Colonic mucosa (tissue), 4 donors: ENCODE measurements at regions not wholly inside any gene's neighbourhood (a gene's known extent, or its start where the extent isn't known, plus 50 kb on each side); places are given as distances from the start of the nearest gene placed in this dataset.
"Not testable (repeated sequence)": the region's sequence is repeated elsewhere in the genome, so short reads cannot be mapped to it uniquely, and the experiment has no call there.

ENCODE experiments used
- DNase-seq: peaks from one replicate; pipeline ENCODE4 v3.0.0-alpha.2; 2020
- H3K27ac ChIP-seq: fragments of 200-600 bp; one replicate; pipeline ENCODE4 v1.8.0; 2021
- H3K27me3 ChIP-seq: fragments of 200-600 bp; one replicate; pipeline ENCODE4 v1.8.0; 2021
- H3K36me3 ChIP-seq: fragments of 200-600 bp; one replicate; pipeline ENCODE4 v1.8.0; 2021
- H3K4me1 ChIP-seq: fragments of 200-600 bp; one replicate; pipeline ENCODE4 v1.8.0; 2021; ENCODE audit warnings: mild to moderate bottlenecking
- H3K4me3 ChIP-seq: fragments of 200-600 bp; one replicate; pipeline ENCODE4 v1.8.0; 2021
- H3K9ac ChIP-seq, 2 donors: one replicate each; pipeline ENCODE4 v1.7.0; 2013; ENCODE audit warnings: control low read depth in 2 of 2, low read depth in 2 of 2, low read length in 2 of 2
- H3K9me3 ChIP-seq: fragments of 200-600 bp; one replicate; pipeline ENCODE4 v1.8.0; 2021
- CTCF ChIP-seq: fragments of 200-600 bp; IDR thresholded peaks from one replicate; pipeline ENCODE4 v1.8.0; 2022; ENCODE audit warnings: antibody characterized with exemption, mild to moderate bottlenecking
- intact Hi-C: fragments of 100-400 bp; cut with DNase I; formaldehyde crosslinking; loops from one replicate; pipeline ENCODE4 v1.14.1; 2022
- donor health status: healthy.
- donor health status: DM: no; HTN: no; CAD: no.
- donor health status: DM: no; HTN: no; CAD: no.

DNA sequence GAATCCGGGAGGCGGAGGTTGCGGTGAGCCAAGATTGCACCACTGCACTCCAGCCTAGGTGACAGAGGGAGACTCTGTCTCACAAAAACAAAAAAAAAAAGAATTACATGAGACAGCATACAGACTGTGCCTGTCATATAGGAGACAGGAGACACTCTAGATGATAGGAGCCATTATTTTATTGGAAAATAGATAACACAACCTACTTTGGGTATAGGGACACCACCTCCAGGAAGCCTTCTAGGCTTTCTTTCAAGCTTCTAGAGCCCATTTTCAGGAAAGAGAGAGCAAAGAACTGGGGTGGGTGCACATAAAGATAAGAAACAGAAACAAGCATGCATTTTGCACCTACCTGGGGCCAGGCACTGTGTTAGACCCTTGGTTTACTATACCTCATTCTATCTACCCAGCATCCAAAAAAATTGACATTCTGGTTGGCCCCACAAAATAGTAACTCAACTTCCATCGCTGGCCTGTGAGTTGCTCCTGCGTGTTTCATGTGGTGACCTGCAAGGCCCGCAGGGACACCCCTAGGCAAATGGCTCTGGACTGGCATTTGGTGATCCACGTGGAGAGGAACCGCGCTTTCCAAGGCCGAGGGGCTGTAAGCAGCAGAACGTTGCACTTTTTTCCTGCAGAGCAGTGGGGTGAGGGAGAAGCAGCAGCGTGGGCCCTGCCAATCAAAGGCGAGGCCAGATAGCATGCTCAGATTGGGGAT is 57.1 kb upstream of the CACUL1 start:
- Histone ChIP-seq H3K36me3 (no peaks in the 10 kb centered on the region), H3K27ac (no peak overlapping the region), H3K9ac (no peak overlapping the region), H3K4me1 (no peaks in the 10 kb centered on the region), H3K9me3 (no peaks in the 10 kb centered on the region), H3K27me3 (no peaks in the 10 kb centered on the region), H3K4me3 (no peak overlapping the region)
- TF ChIP-seq CTCF: no peak
- DNase-seq: no peak
- intact Hi-C loops: no loop called here

DNA sequence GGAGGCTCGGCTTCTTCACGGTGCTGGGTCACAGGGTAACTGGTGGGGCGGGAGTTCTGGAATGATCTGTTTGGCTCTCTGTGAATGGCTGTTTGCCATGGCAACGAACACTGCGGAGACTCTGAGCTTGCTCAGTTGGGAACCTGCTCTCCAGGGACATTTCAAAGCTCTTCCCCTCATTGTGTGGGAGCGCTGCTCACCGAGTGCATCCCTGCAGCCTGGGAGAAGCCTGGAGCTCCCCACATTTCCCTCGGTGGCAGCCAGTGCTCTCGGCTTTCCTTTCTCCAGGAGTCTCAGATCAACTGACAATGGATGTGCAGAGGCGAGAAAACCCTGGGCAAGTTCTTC is 57.6 kb upstream of the CACUL1 start:
- H3K27ac ChIP-seq: no peak overlapping the region
- intact Hi-C loops: no loop called here
- H3K36me3 ChIP-seq: no peaks in the 10 kb centered on the region
- TF ChIP-seq CTCF: no peak
- no peak for DNase-seq
- H3K9ac ChIP-seq: no peak overlapping the region
- no peak overlapping the region for H3K4me3 ChIP-seq
- H3K9me3 ChIP-seq: no peaks in the 10 kb centered on the region
- no peaks in the 10 kb centered on the region for H3K4me1 ChIP-seq
- H3K27me3 ChIP-seq: no peaks in the 10 kb centered on the region

DNA sequence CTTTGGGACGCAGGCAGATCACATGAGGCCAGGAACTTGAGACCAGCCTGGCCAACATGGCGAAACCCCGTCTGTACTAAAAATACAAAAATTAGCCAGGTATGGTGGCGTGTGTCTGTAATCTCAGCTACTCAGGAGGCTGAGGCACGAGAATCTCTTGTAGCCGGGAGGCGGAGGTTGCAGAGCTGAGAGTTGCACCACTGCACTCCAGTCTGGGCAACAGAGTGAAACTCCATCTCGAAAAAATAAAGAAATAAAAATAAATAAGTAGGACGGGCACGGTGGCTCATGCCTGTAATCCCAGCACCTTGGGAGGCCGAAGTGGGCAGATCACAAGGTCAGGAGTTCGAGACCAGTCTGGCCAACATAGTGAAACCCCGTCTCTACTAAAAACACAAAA is 58.2 kb upstream of the CACUL1 start:
- H3K4me3 ChIP-seq, DNase-seq, H3K36me3 ChIP-seq, H3K27me3 ChIP-seq, H3K4me1 ChIP-seq, H3K9me3 ChIP-seq, H3K9ac ChIP-seq, H3K27ac ChIP-seq, intact Hi-C loops: not testable (repeated sequence)

DNA sequence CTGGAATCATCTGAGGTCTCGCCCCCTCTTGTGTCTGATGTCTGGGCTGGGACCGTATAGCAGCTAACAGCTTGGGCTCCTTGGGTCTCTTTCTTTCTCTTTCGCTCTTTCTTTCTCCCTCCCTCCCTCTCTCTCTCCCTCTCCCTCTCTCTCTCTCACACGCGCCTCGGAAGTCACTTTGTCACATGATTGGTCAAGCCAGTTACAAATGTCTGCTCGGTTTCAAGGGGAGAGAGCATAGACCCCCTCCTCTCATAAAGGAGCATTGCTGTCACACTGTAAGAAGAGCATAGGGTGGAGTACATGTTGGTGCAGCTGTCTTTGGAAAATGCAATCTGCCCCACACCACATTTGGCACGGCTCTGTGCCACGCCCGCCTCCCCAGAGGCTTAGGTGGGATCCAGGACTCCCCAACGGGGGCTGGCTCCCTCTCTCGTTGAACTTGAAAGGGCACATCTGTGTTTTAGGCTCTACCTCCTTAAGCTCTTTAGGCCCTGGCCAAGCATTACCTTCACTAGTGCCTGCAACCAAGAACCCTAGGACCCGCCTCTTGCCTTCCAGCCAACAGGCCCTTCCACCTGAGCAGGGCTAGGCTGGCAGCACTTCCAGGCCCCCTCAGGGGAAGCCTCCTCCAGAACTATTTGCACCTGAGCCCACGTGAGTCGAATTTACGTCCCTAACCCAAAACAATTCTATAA is 61.9 kb upstream of the CACUL1 start:
- Histone ChIP-seq H3K27ac (no peak overlapping the region), H3K27me3 (no peaks in the 10 kb centered on the region), H3K36me3 (no peaks in the 10 kb centered on the region), H3K9me3 (no peaks in the 10 kb centered on the region), H3K4me3 (no peak overlapping the region), H3K9ac (no peak overlapping the region), H3K4me1 (no peaks in the 10 kb centered on the region)
- DNase-seq: no peak
- intact Hi-C loops: no loop called here
- no peak for TF ChIP-seq CTCF

- Histone ChIP-seq H3K9ac (no peak overlapping the region), H3K4me3 (no peak overlapping the region), H3K27me3 (no peaks in the 10 kb centered on the region), H3K27ac (no peak overlapping the region), H3K36me3 (no peaks in the 10 kb centered on the region), H3K4me1 (no peaks in the 10 kb centered on the region), H3K9me3 (no peaks in the 10 kb centered on the region)
- DNase-seq: no peak
- TF ChIP-seq CTCF: no peak
- intact Hi-C loops: no loop called here
These were observed 62.7 kb upstream of the CACUL1 start for GRCh38 chr10:118817328-118818068.
